WTC11 (cell line): ENCODE measurements at regions not wholly inside any gene's neighbourhood (a gene's known extent, or its start where the extent isn't known, plus 50 kb on each side); places are given as distances from the start of the nearest gene placed in this dataset.

Experiments used
- ATAC-seq: fragments of 200-7000 bp; cut with Tn5 transposase; 2 replicates; pipeline ENCODE4 v1.10.0; 2021; ENCODE audit warnings: mild to moderate bottlenecking, moderate library complexity
- CTCF ChIA-PET: fragments of 300-600 bp; sonication (Branson Sonifier 250); formaldehyde crosslinking; loops from one replicate; lab custom pipeline; 2021; ENCODE audit warnings: antibody characterized with exemption; lab: Charles Lee
- POLR2A ChIA-PET: fragments of 350-600 bp; sonication (Branson Sonifier 250); formaldehyde crosslinking; loops from one replicate; lab custom pipeline; 2021; ENCODE audit warnings: antibody characterized with exemption; lab: Charles Lee
- DNase-seq: peaks from one replicate; pipeline ENCODE4 v3.0.0; 2021; ENCODE audit warnings: low spot score
- H3K27ac Mint-ChIP-seq: 2 replicates; pipeline ENCODE4 v1.8.0; 2021; ENCODE audit warnings: mixed read lengths
- H3K27me3 Mint-ChIP-seq: 2 replicates; pipeline ENCODE4 v1.8.0; 2021; ENCODE audit warnings: low read depth, mild to moderate bottlenecking, moderate library complexity, mixed read lengths
- H3K36me3 Mint-ChIP-seq: 2 replicates; pipeline ENCODE4 v1.8.0; 2021; ENCODE audit warnings: mixed read lengths
- H3K4me1 Mint-ChIP-seq: 2 replicates; pipeline ENCODE4 v1.8.0; 2022; ENCODE audit warnings: mixed read lengths
- H3K4me3 Mint-ChIP-seq: 2 replicates; pipeline ENCODE4 v1.8.0; 2021; ENCODE audit warnings: mild to moderate bottlenecking, moderate library complexity, mixed read lengths
- H3K9me3 Mint-ChIP-seq: 2 replicates; pipeline ENCODE4 v1.8.0; 2021; ENCODE audit warnings: mixed read lengths
- AR ChIP-seq: fragments of 250-450 bp; sonication (Bioruptor Pico); IDR thresholded peaks from 2 replicates; pipeline ENCODE4 v1.9.0; 2021; ENCODE audit warnings: mild to moderate bottlenecking
- ARID4B ChIP-seq: sonication (generic); formaldehyde crosslinking; IDR thresholded peaks from 2 replicates; pipeline ENCODE4 v1.8.0; 2023; ENCODE audit warnings: missing genetic modification reagents, mild to moderate bottlenecking, borderline replicate concordance
- ATF1 ChIP-seq: sonication (generic); formaldehyde crosslinking; IDR thresholded peaks from 2 replicates; pipeline ENCODE4 v1.8.1; 2023; ENCODE audit warnings: mild to moderate bottlenecking, moderate library complexity, missing genetic modification reagents
- ATF6 ChIP-seq: sonication (generic); formaldehyde crosslinking; IDR thresholded peaks from 2 replicates; pipeline ENCODE4 v1.8.1; 2023; ENCODE audit warnings: mild to moderate bottlenecking, missing genetic modification reagents
- CBFB ChIP-seq: sonication (generic); formaldehyde crosslinking; IDR thresholded peaks from 2 replicates; pipeline ENCODE4 v1.8.1; 2022; ENCODE audit warnings: mild to moderate bottlenecking, low read depth, missing genetic modification reagents
- CREB1 ChIP-seq: sonication (generic); formaldehyde crosslinking; IDR thresholded peaks from 2 replicates; pipeline ENCODE4 v1.8.0; 2023; ENCODE audit warnings: mild to moderate bottlenecking, missing genetic modification reagents
- ERG ChIP-seq: fragments of 250-450 bp; sonication (Bioruptor Pico); IDR thresholded peaks from 2 replicates; pipeline ENCODE4 v1.8.0; 2021; ENCODE audit warnings: mild to moderate bottlenecking
- FOXK1 ChIP-seq: sonication (generic); formaldehyde crosslinking; IDR thresholded peaks from 2 replicates; pipeline ENCODE4 v1.8.0; 2022; ENCODE audit warnings: mild to moderate bottlenecking, moderate library complexity, missing genetic modification reagents
- IRF1 ChIP-seq: sonication (generic); formaldehyde crosslinking; IDR thresholded peaks from 2 replicates; pipeline ENCODE4 v1.8.0; 2023; ENCODE audit warnings: missing genetic modification reagents
- IRF2 ChIP-seq: sonication (generic); formaldehyde crosslinking; IDR thresholded peaks from 2 replicates; pipeline ENCODE4 v1.8.0; 2022; ENCODE audit warnings: low read depth, missing genetic modification reagents, borderline replicate concordance
- MAX ChIP-seq: sonication (generic); formaldehyde crosslinking; IDR thresholded peaks from 2 replicates; pipeline ENCODE4 v1.8.0; 2022; ENCODE audit warnings: mild to moderate bottlenecking, missing genetic modification reagents
- MLX ChIP-seq: sonication (generic); formaldehyde crosslinking; IDR thresholded peaks from 2 replicates; pipeline ENCODE4 v1.8.1; 2023; ENCODE audit warnings: mild to moderate bottlenecking, missing genetic modification reagents, moderate library complexity
- MXD4 ChIP-seq: fragments of 250-450 bp; sonication (Bioruptor Pico); IDR thresholded peaks from 2 replicates; pipeline ENCODE4 v1.8.0; 2021; ENCODE audit warnings: mild to moderate bottlenecking, moderate library complexity, borderline replicate concordance
- MYBL2 ChIP-seq: sonication (generic); formaldehyde crosslinking; IDR thresholded peaks from 2 replicates; pipeline ENCODE4 v1.8.1; 2023; ENCODE audit warnings: mild to moderate bottlenecking, moderate library complexity, missing genetic modification reagents
- NFE2L1 ChIP-seq: sonication (generic); formaldehyde crosslinking; IDR thresholded peaks from 2 replicates; pipeline ENCODE4 v1.8.1; 2023; ENCODE audit warnings: missing genetic modification reagents
- PRRX2 ChIP-seq: fragments of 250-450 bp; sonication (Bioruptor Pico); IDR thresholded peaks from 2 replicates; pipeline ENCODE4 v1.8.0; 2021; ENCODE audit warnings: mild to moderate bottlenecking
- RORB ChIP-seq: fragments of 250-450 bp; sonication (Bioruptor Pico); IDR thresholded peaks from 2 replicates; pipeline ENCODE4 v1.9.0; 2021; ENCODE audit warnings: mild to moderate bottlenecking
- TCF7 ChIP-seq: sonication (generic); formaldehyde crosslinking; IDR thresholded peaks from 2 replicates; pipeline ENCODE4 v1.8.0; 2022; ENCODE audit warnings: mild to moderate bottlenecking, low read depth, missing genetic modification reagents, moderate library complexity
- TEAD4 ChIP-seq: sonication (generic); formaldehyde crosslinking; IDR thresholded peaks from 2 replicates; pipeline ENCODE4 v1.8.0; 2022; ENCODE audit warnings: mild to moderate bottlenecking, missing genetic modification reagents
- TP53 ChIP-seq: sonication (generic); formaldehyde crosslinking; IDR thresholded peaks from 2 replicates; pipeline ENCODE4 v1.8.1; 2023; ENCODE audit warnings: mild to moderate bottlenecking, missing genetic modification reagents
- USF2 ChIP-seq: sonication (generic); formaldehyde crosslinking; IDR thresholded peaks from 2 replicates; pipeline ENCODE4 v1.8.1; 2023; ENCODE audit warnings: mild to moderate bottlenecking, missing genetic modification reagents, moderate library complexity
- ZNF121 ChIP-seq: sonication (generic); formaldehyde crosslinking; IDR thresholded peaks from 2 replicates; pipeline ENCODE4 v1.8.0; 2023; ENCODE audit warnings: missing genetic modification reagents
- ZNF317 ChIP-seq: sonication (generic); formaldehyde crosslinking; IDR thresholded peaks from 2 replicates; pipeline ENCODE4 v1.8.1; 2023; ENCODE audit warnings: low read depth, mild to moderate bottlenecking, moderate library complexity, missing genetic modification reagents, borderline replicate concordance
- ZNF416 ChIP-seq: fragments of 250-450 bp; sonication (Bioruptor Pico); IDR thresholded peaks from 2 replicates; pipeline ENCODE4 v1.9.0; 2021; ENCODE audit warnings: mild to moderate bottlenecking, inconsistent platforms
- ZNF423 ChIP-seq: fragments of 250-450 bp; sonication (Bioruptor Pico); IDR thresholded peaks from 2 replicates; pipeline ENCODE4 v2.1.2; 2022; ENCODE audit warnings: mild to moderate bottlenecking, moderate library complexity

GRCh38 chr10:3229815-3230214, 57.2 kb upstream of the PITRM1 start (continued):
- TF ChIP-seq ERG (CRISPR knock-in tag) (no peak), MXD4 (CRISPR knock-in tag) (no peak), PRRX2 (CRISPR knock-in tag) (no peak), MYBL2 (CRISPR knock-in tag) (no peak), TEAD4 (CRISPR knock-in tag) (no peak), USF2 (CRISPR knock-in tag) (no peak), AR (CRISPR knock-in tag) (no peak), CBFB (CRISPR knock-in tag) (no peak), ZNF423 (CRISPR knock-in tag) (no peak)

GRCh38 chr10:3228629-3228945, 56.0 kb upstream of the PITRM1 start:
- DNase-seq: no peak
- H3K36me3 Mint-ChIP-seq: no peaks in the 10 kb centered on the region

More at GRCh38 chr10:3228629-3228945, 56.0 kb upstream of the PITRM1 start:
- Mint-ChIP-seq H3K27me3 (no peaks in the 10 kb centered on the region), H3K9me3 (no peaks in the 10 kb centered on the region; the same call in 1 of the 2 replicates), H3K27ac (no peak overlapping the region), H3K4me1 (0 out of 2 replicates have a peak, but pooled peaks cover 3% of the 10 kb centered on the region), H3K4me3 (no peak overlapping the region)
- ATAC-seq: no peak
- no peak for TF ChIP-seq RORB (CRISPR knock-in tag)
- no peak for TF ChIP-seq ATF1 (CRISPR knock-in tag)
- no peak for TF ChIP-seq MAX (CRISPR knock-in tag)
- TF ChIP-seq TEAD4 (CRISPR knock-in tag): no peak
- TF ChIP-seq ZNF317 (CRISPR knock-in tag): no peak
- TF ChIP-seq CREB1 (CRISPR knock-in tag): no peak
- no peak for TF ChIP-seq IRF1
- TF ChIP-seq USF2 (CRISPR knock-in tag): no peak
- TF ChIP-seq TP53: no peak
- TF ChIP-seq NFE2L1 (CRISPR knock-in tag): no peak
- no peak for TF ChIP-seq MLX (CRISPR knock-in tag)
- no peak for TF ChIP-seq ARID4B (CRISPR knock-in tag)
- TF ChIP-seq FOXK1 (CRISPR knock-in tag): no peak
- no peak for TF ChIP-seq ATF6 (CRISPR knock-in tag)
- TF ChIP-seq IRF2 (CRISPR knock-in tag): no peak
- no peak for TF ChIP-seq ZNF121 (CRISPR knock-in tag)
- no peak for TF ChIP-seq ZNF416 (CRISPR knock-in tag)
- TF ChIP-seq TCF7 (CRISPR knock-in tag): no peak
- POLR2A ChIA-PET: no interaction called here
- CTCF ChIA-PET: no interaction called here
